ENCODE measurements at regions not wholly inside any gene's neighbourhood (a gene's known extent, or its start where the extent isn't known, plus 50 kb on each side); places are given as distances from the start of the nearest gene placed in this dataset.
"Not testable (repeated sequence)": the region's sequence is repeated elsewhere in the genome, so short reads cannot be mapped to it uniquely, and the experiment has no call there.

DNA sequence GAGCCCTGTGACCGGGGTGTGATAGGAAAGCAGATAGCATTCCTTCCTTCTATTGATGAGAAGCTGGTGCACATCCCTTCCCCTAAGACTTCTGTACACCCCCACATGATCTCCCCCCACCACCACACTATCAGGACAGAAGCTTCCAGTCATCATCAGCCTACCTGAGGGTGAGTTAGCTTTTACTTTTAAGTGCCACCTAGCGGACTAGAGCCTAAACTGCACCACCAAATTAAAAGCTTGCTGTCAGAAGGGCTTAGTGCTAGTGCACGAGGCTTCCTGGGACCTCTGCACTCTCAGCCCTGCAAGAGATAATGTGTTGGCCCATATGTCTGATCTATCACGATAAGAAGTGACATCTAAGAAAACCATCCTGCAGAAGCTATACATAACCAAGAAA lies 181.7 kb downstream of the SPIN4 start:
- TF ChIP-seq SMARCC2 (IDR thresholded peaks at IDR 0.05; ENCODE audit: low read depth); CBFB (CRISPR knock-in tag; IDR thresholded peaks at IDR 0.05); CBX3 (IDR thresholded peaks at IDR 0.05; ENCODE audit: borderline replicate concordance in 1 of 2, low read length in 2 of 2); MEF2D (tag; conservative IDR thresholded peaks at IDR 0.05; ENCODE audit: low read depth); CGGBP1 (CRISPR knock-in tag; IDR thresholded peaks at IDR 0.05); GATA2 (CRISPR knock-in tag; IDR thresholded peaks at IDR 0.05); BCL6 (CRISPR knock-in tag; IDR thresholded peaks at IDR 0.05); HMG20A (CRISPR knock-in tag; conservative IDR thresholded peaks at IDR 0.05); PHTF2 (CRISPR knock-in tag; IDR thresholded peaks at IDR 0.05); NFRKB (IDR thresholded peaks at IDR 0.05; ENCODE audit: low read depth): not testable (repeated sequence)
- TF ChIP-seq, protein P1, sequence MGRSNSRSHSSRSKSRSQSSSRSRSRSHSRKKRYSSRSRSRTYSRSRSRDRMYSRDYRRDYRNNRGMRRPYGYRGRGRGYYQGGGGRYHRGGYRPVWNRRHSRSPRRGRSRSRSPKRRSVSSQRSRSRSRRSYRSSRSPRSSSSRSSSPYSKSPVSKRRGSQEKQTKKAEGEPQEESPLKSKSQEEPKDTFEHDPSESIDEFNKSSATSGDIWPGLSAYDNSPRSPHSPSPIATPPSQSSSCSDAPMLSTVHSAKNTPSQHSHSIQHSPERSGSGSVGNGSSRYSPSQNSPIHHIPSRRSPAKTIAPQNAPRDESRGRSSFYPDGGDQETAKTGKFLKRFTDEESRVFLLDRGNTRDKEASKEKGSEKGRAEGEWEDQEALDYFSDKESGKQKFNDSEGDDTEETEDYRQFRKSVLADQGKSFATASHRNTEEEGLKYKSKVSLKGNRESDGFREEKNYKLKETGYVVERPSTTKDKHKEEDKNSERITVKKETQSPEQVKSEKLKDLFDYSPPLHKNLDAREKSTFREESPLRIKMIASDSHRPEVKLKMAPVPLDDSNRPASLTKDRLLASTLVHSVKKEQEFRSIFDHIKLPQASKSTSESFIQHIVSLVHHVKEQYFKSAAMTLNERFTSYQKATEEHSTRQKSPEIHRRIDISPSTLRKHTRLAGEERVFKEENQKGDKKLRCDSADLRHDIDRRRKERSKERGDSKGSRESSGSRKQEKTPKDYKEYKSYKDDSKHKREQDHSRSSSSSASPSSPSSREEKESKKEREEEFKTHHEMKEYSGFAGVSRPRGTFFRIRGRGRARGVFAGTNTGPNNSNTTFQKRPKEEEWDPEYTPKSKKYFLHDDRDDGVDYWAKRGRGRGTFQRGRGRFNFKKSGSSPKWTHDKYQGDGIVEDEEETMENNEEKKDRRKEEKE (IDR thresholded peaks at IDR 0.05; ENCODE audit: borderline replicate concordance in 1 of 2, control insufficient read depth in 1 of 2, low read depth in 2 of 2, low read length in 1 of 2), result not testable (repeated sequence)
- TF ChIP-seq, protein P2, sequence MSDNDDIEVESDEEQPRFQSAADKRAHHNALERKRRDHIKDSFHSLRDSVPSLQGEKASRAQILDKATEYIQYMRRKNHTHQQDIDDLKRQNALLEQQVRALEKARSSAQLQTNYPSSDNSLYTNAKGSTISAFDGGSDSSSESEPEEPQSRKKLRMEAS (CRISPR knock-in tag; IDR thresholded peaks at IDR 0.05), result not testable (repeated sequence)
- TF ChIP-seq, protein P3, sequence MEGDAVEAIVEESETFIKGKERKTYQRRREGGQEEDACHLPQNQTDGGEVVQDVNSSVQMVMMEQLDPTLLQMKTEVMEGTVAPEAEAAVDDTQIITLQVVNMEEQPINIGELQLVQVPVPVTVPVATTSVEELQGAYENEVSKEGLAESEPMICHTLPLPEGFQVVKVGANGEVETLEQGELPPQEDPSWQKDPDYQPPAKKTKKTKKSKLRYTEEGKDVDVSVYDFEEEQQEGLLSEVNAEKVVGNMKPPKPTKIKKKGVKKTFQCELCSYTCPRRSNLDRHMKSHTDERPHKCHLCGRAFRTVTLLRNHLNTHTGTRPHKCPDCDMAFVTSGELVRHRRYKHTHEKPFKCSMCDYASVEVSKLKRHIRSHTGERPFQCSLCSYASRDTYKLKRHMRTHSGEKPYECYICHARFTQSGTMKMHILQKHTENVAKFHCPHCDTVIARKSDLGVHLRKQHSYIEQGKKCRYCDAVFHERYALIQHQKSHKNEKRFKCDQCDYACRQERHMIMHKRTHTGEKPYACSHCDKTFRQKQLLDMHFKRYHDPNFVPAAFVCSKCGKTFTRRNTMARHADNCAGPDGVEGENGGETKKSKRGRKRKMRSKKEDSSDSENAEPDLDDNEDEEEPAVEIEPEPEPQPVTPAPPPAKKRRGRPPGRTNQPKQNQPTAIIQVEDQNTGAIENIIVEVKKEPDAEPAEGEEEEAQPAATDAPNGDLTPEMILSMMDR (IDR thresholded peaks at IDR 0.05 in 2 of 3, conservative IDR thresholded peaks at IDR 0.05 in 1 of 3; ENCODE audit: insufficient read depth in 2 of 3, low read depth in 1 of 3, low read length in 3 of 3), result not testable (repeated sequence)

Data from K562 (cell line).